HG03521 (cell line): ENCODE measurements at regions not wholly inside any gene's neighbourhood (a gene's known extent, or its start where the extent isn't known, plus 50 kb on each side); places are given as distances from the start of the nearest gene placed in this dataset.

Source experiments
- ATAC-seq: cut with Tn5 transposase; IDR thresholded peaks from one replicate; pipeline ENCODE4 v1.9.1; 2021; ENCODE audit warnings: mild to moderate bottlenecking, moderate library complexity; ENCODE audit not compliant: unreplicated experiment

GRCh38 chr1:67635055-67635809, 49.8 kb upstream of the GADD45A start:
- ATAC-seq = no peak
